ENCODE measurements at regions not wholly inside any gene's neighbourhood (a gene's known extent, or its start where the extent isn't known, plus 50 kb on each side); places are given as distances from the start of the nearest gene placed in this dataset.

DNA sequence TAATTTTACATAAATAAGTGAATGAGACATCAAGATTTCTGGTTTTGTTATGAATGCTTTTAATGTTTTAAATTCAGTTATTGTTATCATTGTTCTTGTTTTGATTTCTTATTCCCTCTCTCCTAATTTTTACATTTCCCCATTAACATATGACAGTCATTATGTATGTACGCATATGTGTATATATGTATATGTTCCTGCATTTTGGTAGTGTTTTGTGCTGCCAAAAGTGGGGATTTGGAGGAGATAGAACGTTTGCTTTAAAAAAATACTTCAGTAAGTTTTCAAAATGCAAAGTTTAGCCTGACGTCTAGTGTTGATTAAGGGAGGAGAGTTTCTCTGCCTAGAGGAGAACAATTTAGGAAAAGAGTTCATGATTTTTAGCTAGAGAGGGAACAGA, 385.2 kb downstream of the EPHA4 start:
- Histone ChIP-seq H3K27me3 (no peaks in the 10 kb centered on the region), H3K4me1 (ENCODE audit: low read depth) (peaks cover 3% of the 10 kb centered on the region), H3K27ac (no peak overlapping the region), H3K4me3 (no peak overlapping the region), H3K9me3 (ENCODE audit: low read depth) (no peaks in the 10 kb centered on the region), H3K36me3 (no peaks in the 10 kb centered on the region)
- TF ChIP-seq, protein P1, sequence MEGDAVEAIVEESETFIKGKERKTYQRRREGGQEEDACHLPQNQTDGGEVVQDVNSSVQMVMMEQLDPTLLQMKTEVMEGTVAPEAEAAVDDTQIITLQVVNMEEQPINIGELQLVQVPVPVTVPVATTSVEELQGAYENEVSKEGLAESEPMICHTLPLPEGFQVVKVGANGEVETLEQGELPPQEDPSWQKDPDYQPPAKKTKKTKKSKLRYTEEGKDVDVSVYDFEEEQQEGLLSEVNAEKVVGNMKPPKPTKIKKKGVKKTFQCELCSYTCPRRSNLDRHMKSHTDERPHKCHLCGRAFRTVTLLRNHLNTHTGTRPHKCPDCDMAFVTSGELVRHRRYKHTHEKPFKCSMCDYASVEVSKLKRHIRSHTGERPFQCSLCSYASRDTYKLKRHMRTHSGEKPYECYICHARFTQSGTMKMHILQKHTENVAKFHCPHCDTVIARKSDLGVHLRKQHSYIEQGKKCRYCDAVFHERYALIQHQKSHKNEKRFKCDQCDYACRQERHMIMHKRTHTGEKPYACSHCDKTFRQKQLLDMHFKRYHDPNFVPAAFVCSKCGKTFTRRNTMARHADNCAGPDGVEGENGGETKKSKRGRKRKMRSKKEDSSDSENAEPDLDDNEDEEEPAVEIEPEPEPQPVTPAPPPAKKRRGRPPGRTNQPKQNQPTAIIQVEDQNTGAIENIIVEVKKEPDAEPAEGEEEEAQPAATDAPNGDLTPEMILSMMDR (IDR thresholded peaks at IDR 0.05; ENCODE audit: low read depth, low read length) = no peak
- DNase-seq (ENCODE audit: low read depth in 1 of 2, low spot score in 1 of 2) = no peak

DNA sequence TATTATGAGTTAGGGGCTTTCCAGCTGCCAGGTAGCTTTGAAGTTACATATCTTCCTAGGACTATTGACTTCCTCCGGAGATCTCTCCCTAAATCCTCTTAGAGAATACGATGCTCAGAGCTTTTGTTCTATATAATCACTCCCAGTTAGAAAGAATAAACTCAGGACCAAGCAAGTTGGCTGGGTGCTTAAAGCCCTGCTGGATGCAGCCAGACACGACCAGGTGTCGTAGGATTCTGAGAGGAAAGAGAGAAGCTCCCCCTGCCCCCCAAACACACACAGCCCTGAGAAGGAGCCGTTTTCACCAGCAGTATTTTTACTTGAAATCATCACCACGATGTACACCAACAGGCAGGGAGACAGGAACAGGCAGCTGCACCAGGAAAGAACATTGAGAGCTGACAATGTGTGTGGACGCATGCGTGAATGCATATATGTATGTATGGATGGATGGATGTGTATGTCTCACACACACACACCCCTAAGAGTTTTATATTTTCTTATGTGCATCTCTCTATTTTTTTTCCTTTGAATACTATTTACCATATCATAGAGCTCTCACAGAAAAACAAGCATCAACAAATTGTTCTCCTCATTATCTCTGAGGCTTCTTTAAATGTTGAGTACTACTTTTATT, 382.6 kb downstream of the EPHA4 start:
- TF ChIP-seq, protein P1 (IDR thresholded peaks at IDR 0.05; ENCODE audit: low read depth, low read length) = no peak
- Histone ChIP-seq H3K27me3 (no peaks in the 10 kb centered on the region), H3K4me1 (ENCODE audit: low read depth) (peaks cover 3% of the 10 kb centered on the region), H3K9me3 (ENCODE audit: low read depth) (no peaks in the 10 kb centered on the region), H3K27ac (no peak overlapping the region), H3K4me3 (no peak overlapping the region), H3K36me3 (no peaks in the 10 kb centered on the region)
- DNase-seq (ENCODE audit: low read depth in 1 of 2, low spot score in 1 of 2) = no peak

DNA sequence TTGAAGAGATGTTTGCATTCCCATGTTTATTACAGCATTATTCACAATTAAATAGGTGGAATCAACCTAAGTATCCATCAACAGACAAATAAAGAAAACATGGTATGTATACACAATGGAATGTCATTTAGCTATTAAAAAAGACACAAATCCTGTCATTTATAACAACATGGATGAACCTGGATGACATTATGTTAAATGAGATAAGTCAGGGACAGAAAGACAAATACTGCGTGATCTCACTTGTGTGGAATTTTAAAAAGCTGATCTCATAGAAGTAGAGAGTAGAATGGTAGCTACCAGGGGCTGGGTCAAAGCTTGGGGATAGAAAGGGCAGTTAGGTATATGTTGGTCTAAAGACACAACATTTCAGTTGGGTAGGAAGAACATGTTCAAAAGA, 376.3 kb downstream of the EPHA4 start:
- TF ChIP-seq, protein P1 (IDR thresholded peaks at IDR 0.05; ENCODE audit: low read depth, low read length) = no peak
- no peak overlapping the region for H3K4me3 ChIP-seq
- H3K36me3 ChIP-seq = no peaks in the 10 kb centered on the region
- H3K27ac ChIP-seq = no peak overlapping the region
- H3K27me3 ChIP-seq = no peaks in the 10 kb centered on the region
- H3K4me1 ChIP-seq (ENCODE audit: low read depth) = no peaks in the 10 kb centered on the region
- no peaks in the 10 kb centered on the region for H3K9me3 ChIP-seq (ENCODE audit: low read depth)
- no peak for DNase-seq (ENCODE audit: low read depth in 1 of 2, low spot score in 1 of 2)

DNA sequence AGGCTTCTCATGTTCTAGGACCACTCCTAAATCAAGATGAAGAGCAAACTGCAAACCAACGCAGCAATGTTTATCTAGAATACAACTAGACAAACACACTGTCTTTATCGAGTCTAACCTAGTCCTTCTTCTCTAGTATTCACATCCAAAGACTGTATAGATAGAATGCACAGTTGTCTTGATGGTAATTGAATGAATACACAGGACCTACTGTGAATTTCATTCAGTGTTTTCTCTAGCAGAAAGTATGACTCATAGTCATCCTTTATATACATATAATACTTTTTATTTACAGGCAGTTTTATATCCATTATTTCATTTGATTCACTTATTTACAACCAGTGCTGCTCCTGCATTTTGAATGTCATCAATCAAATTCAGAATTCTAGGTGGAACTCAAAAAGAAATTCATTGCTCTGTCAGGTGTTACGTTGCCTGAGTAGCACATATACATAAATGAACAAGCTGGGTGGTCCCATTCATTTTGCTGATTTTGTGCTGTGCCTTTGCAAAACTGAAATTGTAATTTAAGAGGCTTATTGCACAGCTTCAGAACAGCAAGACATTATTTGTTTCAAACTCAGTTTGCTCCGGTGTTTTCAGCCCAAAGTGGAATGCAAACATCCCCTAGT, 374.8 kb downstream of the EPHA4 start:
- Histone ChIP-seq H3K36me3 (no peaks in the 10 kb centered on the region), H3K9me3 (ENCODE audit: low read depth) (no peaks in the 10 kb centered on the region), H3K4me3 (no peak overlapping the region), H3K4me1 (ENCODE audit: low read depth) (no peaks in the 10 kb centered on the region), H3K27me3 (no peaks in the 10 kb centered on the region), H3K27ac (no peak overlapping the region)
- no peak for DNase-seq (ENCODE audit: low read depth in 1 of 2, low spot score in 1 of 2)
- TF ChIP-seq, protein P1 (IDR thresholded peaks at IDR 0.05; ENCODE audit: low read depth, low read length) = no peak

DNA sequence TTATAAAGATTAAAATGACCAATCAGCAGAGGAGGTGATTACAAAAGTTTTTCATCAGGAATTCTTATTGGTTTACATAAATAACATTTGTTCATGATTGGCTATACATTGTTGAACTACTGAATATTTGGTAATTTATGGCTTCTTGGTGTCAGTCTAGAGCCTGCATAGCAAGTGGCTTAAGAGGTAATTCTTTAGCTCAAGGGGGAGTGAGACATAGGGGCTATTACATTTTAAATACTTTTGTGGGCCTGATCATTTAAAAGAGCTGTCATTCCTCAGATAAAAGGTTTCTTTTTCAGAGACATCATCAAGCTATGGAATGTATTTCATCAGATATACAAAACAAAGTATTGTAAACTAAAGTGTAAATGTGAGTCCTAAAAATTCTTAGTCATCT, 373.8 kb downstream of the EPHA4 start:
- Histone ChIP-seq H3K27me3 (no peaks in the 10 kb centered on the region), H3K4me1 (ENCODE audit: low read depth) (no peaks in the 10 kb centered on the region), H3K36me3 (no peaks in the 10 kb centered on the region), H3K9me3 (ENCODE audit: low read depth) (no peaks in the 10 kb centered on the region), H3K27ac (no peak overlapping the region), H3K4me3 (no peak overlapping the region)
- TF ChIP-seq, protein P1 (IDR thresholded peaks at IDR 0.05; ENCODE audit: low read depth, low read length) = no peak
- no peak for DNase-seq (ENCODE audit: low read depth in 1 of 2, low spot score in 1 of 2)

Data from cardiac muscle cell (in vitro differentiated cells and primary cell).